ENCODE measurements at regions not wholly inside any gene's neighbourhood (a gene's known extent, or its start where the extent isn't known, plus 50 kb on each side); places are given as distances from the start of the nearest gene placed in this dataset.

DNA sequence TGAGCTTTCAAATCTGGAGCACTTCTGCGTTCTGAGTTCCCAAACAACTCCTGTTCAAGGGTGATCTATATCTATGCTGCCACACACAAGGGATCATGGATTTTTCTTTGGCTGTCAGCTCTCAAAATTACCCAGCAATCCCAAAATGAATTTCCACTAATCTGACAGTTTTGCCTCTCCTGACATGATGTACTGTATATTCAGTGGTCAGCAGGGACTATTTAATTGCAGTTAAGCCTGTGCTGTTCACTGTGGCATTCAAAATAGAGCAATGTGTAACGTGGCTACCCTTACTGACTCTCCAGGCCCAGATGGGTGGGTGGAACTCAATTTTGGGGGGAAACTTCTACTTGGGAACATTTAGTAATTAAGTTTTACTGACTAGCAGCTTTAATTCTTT lies 283.8 kb upstream of the TSHZ2 start:
- TF ChIP-seq, protein P1, sequence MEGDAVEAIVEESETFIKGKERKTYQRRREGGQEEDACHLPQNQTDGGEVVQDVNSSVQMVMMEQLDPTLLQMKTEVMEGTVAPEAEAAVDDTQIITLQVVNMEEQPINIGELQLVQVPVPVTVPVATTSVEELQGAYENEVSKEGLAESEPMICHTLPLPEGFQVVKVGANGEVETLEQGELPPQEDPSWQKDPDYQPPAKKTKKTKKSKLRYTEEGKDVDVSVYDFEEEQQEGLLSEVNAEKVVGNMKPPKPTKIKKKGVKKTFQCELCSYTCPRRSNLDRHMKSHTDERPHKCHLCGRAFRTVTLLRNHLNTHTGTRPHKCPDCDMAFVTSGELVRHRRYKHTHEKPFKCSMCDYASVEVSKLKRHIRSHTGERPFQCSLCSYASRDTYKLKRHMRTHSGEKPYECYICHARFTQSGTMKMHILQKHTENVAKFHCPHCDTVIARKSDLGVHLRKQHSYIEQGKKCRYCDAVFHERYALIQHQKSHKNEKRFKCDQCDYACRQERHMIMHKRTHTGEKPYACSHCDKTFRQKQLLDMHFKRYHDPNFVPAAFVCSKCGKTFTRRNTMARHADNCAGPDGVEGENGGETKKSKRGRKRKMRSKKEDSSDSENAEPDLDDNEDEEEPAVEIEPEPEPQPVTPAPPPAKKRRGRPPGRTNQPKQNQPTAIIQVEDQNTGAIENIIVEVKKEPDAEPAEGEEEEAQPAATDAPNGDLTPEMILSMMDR (IDR thresholded peaks at IDR 0.05): no peak
- no peak for TF ChIP-seq EP300 (IDR thresholded peaks at IDR 0.05)

Measured in esophagus muscularis mucosa (tissue), 3 donors.